Tibial artery (tissue), 4 donors: ENCODE measurements at regions not wholly inside any gene's neighbourhood (a gene's known extent, or its start where the extent isn't known, plus 50 kb on each side); places are given as distances from the start of the nearest gene placed in this dataset.
"Not testable (repeated sequence)": the region's sequence is repeated elsewhere in the genome, so short reads cannot be mapped to it uniquely, and the experiment has no call there.

Source experiments
- DNase-seq, 2 donors: peaks; one replicate each; pipeline ENCODE4 v3.0.0-alpha.2; 2019
- H3K27ac ChIP-seq, 2 donors: fragments of 200-600 bp; sonication (generic) in 1 of 2; 1 replicate in 1 of 2; 2 replicates in 1 of 2; pipeline ENCODE4 v1.5.1; 2018 to 2019; ENCODE audit warnings: mild to moderate bottlenecking in 1 of 2
- H3K27me3 ChIP-seq, 2 donors: fragments of 200-600 bp; sonication (generic) in 1 of 2; one replicate each; pipeline versions ENCODE4 v1.5.1 to v1.6.0; 2016 to 2019
- H3K36me3 ChIP-seq, 3 donors: fragments of 200-600 bp; sonication (generic) in 2 of 3; one replicate each; pipeline ENCODE4 v1.5.1; 2016 to 2019; ENCODE audit warnings: mild to moderate bottlenecking in 2 of 3
- H3K4me1 ChIP-seq, 4 donors: fragments of 200-600 bp; sonication (generic) in 2 of 4; 1 replicate in 3 of 4; 2 replicates in 1 of 4; pipeline ENCODE4 v1.5.1; 2016 to 2019
- H3K4me3 ChIP-seq, 2 donors: fragments of 200-600 bp; sonication (generic) in 1 of 2; 1 replicate in 1 of 2; 2 replicates in 1 of 2; pipeline ENCODE4 v1.5.1; 2018 to 2019; ENCODE audit warnings: mild to moderate bottlenecking in 2 of 2
- H3K9me3 ChIP-seq, 3 donors: fragments of 200-600 bp; sonication (generic) in 1 of 3; one replicate each; pipeline ENCODE4 v1.5.1; 2016 to 2019
- CTCF ChIP-seq, 2 experiments: fragments of 200-600 bp in 1 of 2; fragments of 450-650 bp in 1 of 2; IDR thresholded peaks; one replicate each; pipeline ENCODE4 v1.5.1; 2017 to 2019; ENCODE audit warnings: antibody characterized with exemption in 2 of 2, mild to moderate bottlenecking in 1 of 2, moderate library complexity in 1 of 2
- intact Hi-C: fragments of 100-400 bp; cut with DNase I; formaldehyde crosslinking; loops from one replicate; pipeline ENCODE4 v1.15.0; 2023; ENCODE audit warnings: low total_unique reads

GRCh38 chr3:78511840-78512239 lies 1256.0 kb downstream of the ROBO1 start:
- H3K36me3 ChIP-seq, result no peaks in the 10 kb centered on the region
- no peak overlapping the region for H3K27ac ChIP-seq
- TF ChIP-seq CTCF (IDR thresholded peaks at IDR 0.05), result no peak
- no peak for DNase-seq
- no peaks in the 10 kb centered on the region for H3K27me3 ChIP-seq
- H3K9me3 ChIP-seq, result no peaks in the 10 kb centered on the region
- intact Hi-C loops, result no loop called here
- no peak overlapping the region for H3K4me3 ChIP-seq
- no peaks in the 10 kb centered on the region for H3K4me1 ChIP-seq

GRCh38 chr3:78512786-78513185 lies 1255.0 kb downstream of the ROBO1 start:
- H3K36me3 ChIP-seq, H3K27ac ChIP-seq, H3K4me3 ChIP-seq, H3K27me3 ChIP-seq, DNase-seq, H3K9me3 ChIP-seq, intact Hi-C loops, H3K4me1 ChIP-seq: not testable (repeated sequence)

GRCh38 chr3:78516437-78516836 lies 1251.4 kb downstream of the ROBO1 start:
- TF ChIP-seq CTCF (IDR thresholded peaks at IDR 0.05), result no peak
- no peaks in the 10 kb centered on the region for H3K36me3 ChIP-seq
- H3K9me3 ChIP-seq, result no peaks in the 10 kb centered on the region
- intact Hi-C loops, result no loop called here
- H3K4me1 ChIP-seq, result peaks cover 0 to 23% (median 6%) of the 10 kb centered on the region in 4 donors
- no peaks in the 10 kb centered on the region for H3K27me3 ChIP-seq
- no peak overlapping the region for H3K27ac ChIP-seq
- no peak for DNase-seq
- no peak overlapping the region for H3K4me3 ChIP-seq

GRCh38 chr3:78516937-78517336 lies 1250.9 kb downstream of the ROBO1 start:
- H3K4me3 ChIP-seq, result no peak overlapping the region
- H3K4me1 ChIP-seq, result peaks cover 0 to 23% (median 6%) of the 10 kb centered on the region in 4 donors
- H3K27me3 ChIP-seq, result no peaks in the 10 kb centered on the region
- TF ChIP-seq CTCF (IDR thresholded peaks at IDR 0.05), result no peak
- H3K27ac ChIP-seq, result no peak overlapping the region
- intact Hi-C loops, result no loop called here
- H3K9me3 ChIP-seq, result no peaks in the 10 kb centered on the region
- no peaks in the 10 kb centered on the region for H3K36me3 ChIP-seq
- no peak for DNase-seq

GRCh38 chr3:78517965-78518364 lies 1249.8 kb downstream of the ROBO1 start:
- TF ChIP-seq CTCF (IDR thresholded peaks at IDR 0.05), result no peak
- Histone ChIP-seq H3K4me1 (peaks cover 0 to 23% (median 6%) of the 10 kb centered on the region in 4 donors), H3K4me3 (no peak overlapping the region), H3K27ac (no peak overlapping the region), H3K27me3 (no peaks in the 10 kb centered on the region), H3K36me3 (no peaks in the 10 kb centered on the region), H3K9me3 (no peaks in the 10 kb centered on the region)
- no peak for DNase-seq
- intact Hi-C loops, result no loop called here

- no peak overlapping the region for H3K27ac ChIP-seq
- intact Hi-C loops, result no loop called here
- DNase-seq, result no peak
These were observed 1248.5 kb downstream of the ROBO1 start for GRCh38 chr3:78519281-78519680.

More at GRCh38 chr3:78519281-78519680, 1248.5 kb downstream of the ROBO1 start:
- Histone ChIP-seq H3K27me3 (no peaks in the 10 kb centered on the region), H3K9me3 (no peaks in the 10 kb centered on the region), H3K36me3 (no peaks in the 10 kb centered on the region), H3K4me3 (no peak overlapping the region), H3K4me1 (peaks cover 0 to 23% (median 6%) of the 10 kb centered on the region in 4 donors)
- no peak for TF ChIP-seq CTCF (IDR thresholded peaks at IDR 0.05)
